Limb (tissue), 2 donors: ENCODE measurements at regions not wholly inside any gene's neighbourhood (a gene's known extent, or its start where the extent isn't known, plus 50 kb on each side); places are given as distances from the start of the nearest gene placed in this dataset.
"Not testable (repeated sequence)": the region's sequence is repeated elsewhere in the genome, so short reads cannot be mapped to it uniquely, and the experiment has no call there.

Experiments
- DNase-seq, 2 donors: peaks; one replicate each; pipeline ENCODE4 v3.0.0-alpha.2; 2016; ENCODE audit errors: extremely low spot score in 2 of 2

GRCh38 chr3:110314512-110315114 lies 757.0 kb upstream of the NECTIN3 start:
- peak; percentile 51 to 64 for DNase-seq

- no peak for DNase-seq
Observed at GRCh38 chr3:110318108-110318507, 753.5 kb upstream of the NECTIN3 start.

- no peak for DNase-seq
Observed at GRCh38 chr3:110323349-110323748, 748.3 kb upstream of the NECTIN3 start.

- DNase-seq, result no peak
Observed at GRCh38 chr3:110324171-110324705, 747.4 kb upstream of the NECTIN3 start.

DNA sequence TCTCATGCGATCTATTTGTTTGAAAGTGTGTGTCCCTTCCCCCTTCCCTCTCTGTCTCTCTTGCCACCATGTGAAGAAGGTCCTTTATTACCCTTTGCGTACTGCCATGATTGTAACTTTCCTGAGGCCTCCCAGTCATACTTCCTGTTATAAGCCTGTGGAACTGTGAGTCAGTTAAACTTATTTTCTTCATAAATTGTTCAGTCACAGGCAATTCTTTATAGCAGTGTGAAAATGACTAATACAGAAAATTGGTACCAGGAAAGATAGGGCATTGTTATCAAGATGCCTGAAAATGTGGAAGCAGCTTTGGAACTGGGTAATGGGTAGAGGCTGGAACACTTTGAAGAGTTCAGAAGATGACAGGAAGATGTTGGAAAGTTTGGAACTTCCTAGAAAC lies 743.7 kb upstream of the NECTIN3 start:
- no peak for DNase-seq

- DNase-seq, result not testable (repeated sequence)
Observed at GRCh38 chr3:110331562-110331961, 740.1 kb upstream of the NECTIN3 start.

DNA sequence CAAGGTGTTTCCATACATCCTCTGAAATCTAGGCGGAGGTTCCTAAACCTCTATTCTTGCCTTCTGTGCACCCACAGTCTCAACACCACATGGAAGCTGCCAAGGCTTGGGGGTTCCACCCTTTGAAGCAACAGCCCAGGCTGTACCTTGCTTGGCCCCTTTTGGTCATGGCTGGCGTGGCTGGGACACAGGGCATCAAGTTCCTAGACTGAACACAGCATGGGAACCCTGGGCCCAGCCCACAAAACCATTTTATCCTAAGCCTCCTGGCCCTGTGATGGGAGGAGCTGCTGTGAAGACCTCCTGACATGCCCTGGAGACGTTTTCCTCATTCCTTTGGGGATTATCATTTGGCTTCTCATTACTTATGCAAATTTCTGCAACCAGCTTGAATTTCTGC lies 739.0 kb upstream of the NECTIN3 start:
- DNase-seq, result no peak

- no peak for DNase-seq
Observed at GRCh38 chr3:110341047-110341446, 730.6 kb upstream of the NECTIN3 start.

GRCh38 chr3:110343376-110343775 lies 728.2 kb upstream of the NECTIN3 start:
- no peak for DNase-seq

DNA sequence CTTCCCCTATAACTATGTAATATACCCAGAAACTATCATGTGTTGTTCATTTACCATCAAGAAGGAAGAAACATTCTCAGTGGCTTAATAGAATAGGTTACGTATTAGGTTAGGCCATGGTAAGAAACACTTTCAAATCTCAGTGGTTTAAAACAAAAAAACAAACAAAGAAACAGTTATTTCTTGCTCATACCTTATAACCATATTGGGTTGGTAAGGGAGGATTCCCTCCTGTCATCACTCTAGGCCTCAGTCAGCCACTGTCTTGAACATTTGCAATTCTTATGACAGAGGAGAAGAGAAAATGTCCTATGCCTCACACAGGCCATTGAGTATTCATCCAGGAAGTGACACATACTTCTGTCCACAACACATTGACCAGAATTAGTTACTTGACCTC lies 727.7 kb upstream of the NECTIN3 start:
- DNase-seq, result no peak

GRCh38 chr3:110344487-110344886 lies 727.1 kb upstream of the NECTIN3 start:
- no peak for DNase-seq

- no peak for DNase-seq
Observed at GRCh38 chr3:110344897-110345767, 726.5 kb upstream of the NECTIN3 start.

- no peak for DNase-seq
Observed at GRCh38 chr3:110349295-110349694, 722.3 kb upstream of the NECTIN3 start.

- DNase-seq, result no peak
Observed at GRCh38 chr3:110352841-110353604, 718.6 kb upstream of the NECTIN3 start.

- DNase-seq, result peak in 1 of 2 donors; percentile 7
Observed at GRCh38 chr3:110362751-110363150, 708.9 kb upstream of the NECTIN3 start.

DNA sequence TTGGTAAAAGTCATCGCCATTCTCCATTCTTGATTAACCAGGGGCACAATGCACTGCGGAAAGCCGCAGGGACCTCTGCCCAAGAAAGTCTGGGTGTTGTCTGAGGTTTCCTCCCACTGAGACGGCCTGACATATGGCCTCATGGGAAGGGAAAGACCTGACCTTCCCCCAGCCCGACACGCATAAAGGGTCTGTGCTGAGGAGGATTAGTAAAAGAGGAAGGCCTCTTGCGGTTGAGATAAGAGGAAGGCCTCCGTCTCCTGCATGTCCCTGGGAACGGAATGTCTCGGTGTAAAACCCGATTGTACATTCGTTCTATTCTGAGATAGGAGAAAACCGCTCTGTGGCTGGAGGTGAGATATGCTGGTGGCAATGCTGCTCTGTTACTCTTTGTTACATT lies 704.3 kb upstream of the NECTIN3 start:
- DNase-seq, result not testable (repeated sequence)

- no peak for DNase-seq
Observed at GRCh38 chr3:110375751-110376518, 695.7 kb upstream of the NECTIN3 start.

GRCh38 chr3:110378481-110378880 lies 693.1 kb upstream of the NECTIN3 start:
- no peak for DNase-seq

DNA sequence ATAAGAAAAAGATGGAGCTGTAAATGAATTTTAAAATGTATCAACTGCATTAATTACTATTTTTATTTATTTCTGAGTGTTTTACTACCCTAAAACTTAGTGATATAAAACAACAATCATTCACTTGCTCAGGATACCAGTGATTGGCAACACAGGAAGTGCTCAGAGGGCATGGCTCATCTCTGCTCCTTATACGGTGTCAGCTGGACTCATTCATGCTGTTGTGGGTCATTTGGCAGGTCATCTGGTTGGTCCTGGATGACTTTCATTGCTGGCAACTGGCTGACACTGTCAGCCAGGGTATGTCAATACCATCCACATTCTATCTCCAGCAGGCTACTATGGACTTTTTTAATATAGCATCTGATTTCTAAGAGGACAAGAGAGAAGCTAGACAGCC lies 689.6 kb upstream of the NECTIN3 start:
- no peak for DNase-seq

GRCh38 chr3:110383356-110383755 lies 688.3 kb upstream of the NECTIN3 start:
- DNase-seq, result no peak

DNA sequence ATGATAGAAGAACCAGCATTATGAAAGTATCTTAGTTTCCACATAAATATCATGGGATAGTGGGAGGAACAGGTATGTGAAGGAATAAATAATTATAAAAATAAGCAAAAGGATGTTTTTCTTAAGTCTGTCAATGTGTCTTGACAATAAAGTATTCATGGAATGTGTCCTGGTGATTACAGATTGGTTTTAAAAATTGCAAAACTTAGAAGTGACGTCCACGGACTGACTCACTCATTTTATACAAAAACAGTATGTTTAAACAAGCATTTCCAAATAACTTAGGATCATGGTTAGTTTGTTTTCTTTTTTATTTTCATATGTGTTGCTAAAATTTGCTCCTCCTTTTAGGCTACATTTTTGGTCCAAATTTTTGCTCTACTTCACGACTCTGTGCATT lies 687.0 kb upstream of the NECTIN3 start:
- DNase-seq, result no peak
